Bronchial epithelial cell (primary cell): ENCODE measurements at regions not wholly inside any gene's neighbourhood (a gene's known extent, or its start where the extent isn't known, plus 50 kb on each side); places are given as distances from the start of the nearest gene placed in this dataset.

Experiments used
- DNase-seq: peaks from one replicate; pipeline ENCODE4 v3.0.0-alpha.2; 2010; ENCODE audit warnings: low read depth
- FAIRE-seq: peaks from 2 replicates; lab custom pipeline; 2011; peaks lifted over from hg19 to GRCh38; lab: Jason Lieb, UNC
- H3K27me3 ChIP-seq: 2 replicates; pipeline ENCODE4 v1.5.1; 2011; ENCODE audit warnings: low read length; ENCODE audit not compliant: control insufficient read depth, insufficient read depth
- H3K36me3 ChIP-seq: 2 replicates; pipeline ENCODE4 v1.5.1; 2011; ENCODE audit warnings: low read length; ENCODE audit not compliant: control insufficient read depth, insufficient read depth
- H3K4me3 ChIP-seq: 2 replicates; pipeline ENCODE4 v1.5.1; 2011; ENCODE audit warnings: mild to moderate bottlenecking, low read depth, low read length, control low read depth
- TF ChIP-seq, protein P1 (sequence below): IDR thresholded peaks from 2 replicates; pipeline ENCODE4 v1.5.1; 2011; ENCODE audit warnings: mild to moderate bottlenecking, moderate library complexity, low read length, control low read depth, inconsistent platforms; ENCODE audit not compliant: insufficient read depth, severe bottlenecking

DNA sequence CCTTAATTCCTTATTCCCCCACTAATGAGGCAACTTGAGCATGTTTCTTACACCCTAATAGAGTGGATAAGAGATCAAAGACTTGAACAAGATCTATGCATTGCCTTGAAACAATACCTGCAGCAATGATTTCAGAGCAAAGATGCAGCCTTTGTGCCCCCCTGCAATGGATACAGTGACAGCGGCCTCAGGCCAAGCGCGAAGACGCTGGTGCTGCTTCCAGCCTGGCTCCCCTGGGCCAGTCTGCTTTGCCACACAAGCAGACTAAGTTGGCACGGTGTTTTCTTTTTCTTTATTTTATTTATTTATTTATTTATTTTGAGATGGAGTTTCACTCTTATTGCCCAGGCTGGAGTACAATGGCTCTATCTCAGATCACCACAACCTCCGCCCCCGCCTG, 179.8 kb upstream of the S1PR3 start:
- Histone ChIP-seq H3K27me3 (no peaks in the 10 kb centered on the region), H3K4me3 (no peak overlapping the region), H3K36me3 (no peaks in the 10 kb centered on the region)
- FAIRE-seq (no peak), DNase-seq (no peak)
- TF ChIP-seq, protein P1, sequence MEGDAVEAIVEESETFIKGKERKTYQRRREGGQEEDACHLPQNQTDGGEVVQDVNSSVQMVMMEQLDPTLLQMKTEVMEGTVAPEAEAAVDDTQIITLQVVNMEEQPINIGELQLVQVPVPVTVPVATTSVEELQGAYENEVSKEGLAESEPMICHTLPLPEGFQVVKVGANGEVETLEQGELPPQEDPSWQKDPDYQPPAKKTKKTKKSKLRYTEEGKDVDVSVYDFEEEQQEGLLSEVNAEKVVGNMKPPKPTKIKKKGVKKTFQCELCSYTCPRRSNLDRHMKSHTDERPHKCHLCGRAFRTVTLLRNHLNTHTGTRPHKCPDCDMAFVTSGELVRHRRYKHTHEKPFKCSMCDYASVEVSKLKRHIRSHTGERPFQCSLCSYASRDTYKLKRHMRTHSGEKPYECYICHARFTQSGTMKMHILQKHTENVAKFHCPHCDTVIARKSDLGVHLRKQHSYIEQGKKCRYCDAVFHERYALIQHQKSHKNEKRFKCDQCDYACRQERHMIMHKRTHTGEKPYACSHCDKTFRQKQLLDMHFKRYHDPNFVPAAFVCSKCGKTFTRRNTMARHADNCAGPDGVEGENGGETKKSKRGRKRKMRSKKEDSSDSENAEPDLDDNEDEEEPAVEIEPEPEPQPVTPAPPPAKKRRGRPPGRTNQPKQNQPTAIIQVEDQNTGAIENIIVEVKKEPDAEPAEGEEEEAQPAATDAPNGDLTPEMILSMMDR = no peak

- FAIRE-seq (no peak), DNase-seq (no peak)
- Histone ChIP-seq H3K36me3 (no peaks in the 10 kb centered on the region), H3K27me3 (no peaks in the 10 kb centered on the region), H3K4me3 (no peak overlapping the region)
- TF ChIP-seq, protein P1 = no peak
These were observed 178.2 kb upstream of the S1PR3 start for GRCh38 chr9:88812938-88813637.

DNA sequence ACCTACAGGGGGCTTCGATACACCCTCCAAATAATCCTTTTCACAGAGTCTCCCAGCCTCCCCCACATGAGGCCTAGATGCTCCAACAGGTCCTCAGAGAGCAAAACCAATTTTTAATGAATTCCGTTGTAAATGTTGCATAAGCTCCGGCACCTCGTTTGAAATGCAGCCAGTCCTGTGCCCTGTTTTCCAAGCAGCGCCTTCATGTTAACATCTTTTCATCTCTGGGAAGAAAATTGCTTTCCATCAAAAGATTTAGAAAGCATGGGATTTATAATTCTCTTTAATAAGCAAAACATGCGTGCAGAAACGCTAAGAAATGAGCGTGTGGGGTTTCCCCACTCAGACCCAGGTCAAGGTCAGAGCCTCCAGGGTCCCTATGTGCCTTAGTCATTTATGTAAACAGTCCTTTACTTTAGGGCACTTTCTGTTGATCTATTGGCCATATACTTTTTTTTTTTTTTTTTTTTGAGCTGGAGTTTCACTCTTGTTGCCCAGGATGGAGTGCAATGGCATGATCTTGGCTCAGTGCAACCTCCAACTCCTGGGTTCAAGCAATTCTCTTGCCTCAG, 177.5 kb upstream of the S1PR3 start:
- TF ChIP-seq, protein P1 = no peak

GRCh38 chr9:88814577-88814976, 176.7 kb upstream of the S1PR3 start:
- H3K4me3 ChIP-seq = no peak overlapping the region
- DNase-seq (no peak), FAIRE-seq (no peak)
- TF ChIP-seq, protein P1 = no peak
- no peaks in the 10 kb centered on the region for H3K27me3 ChIP-seq
- H3K36me3 ChIP-seq = no peaks in the 10 kb centered on the region

More for the DNA sequence above, 177.5 kb upstream of the S1PR3 start:
- H3K4me3 ChIP-seq = no peak overlapping the region
- no peak for FAIRE-seq
- H3K27me3 ChIP-seq = no peaks in the 10 kb centered on the region
- no peaks in the 10 kb centered on the region for H3K36me3 ChIP-seq
- no peak for DNase-seq

- DNase-seq (no peak), FAIRE-seq (no peak)
- H3K36me3 ChIP-seq = no peaks in the 10 kb centered on the region
- TF ChIP-seq, protein P1 = no peak
- no peaks in the 10 kb centered on the region for H3K27me3 ChIP-seq
- H3K4me3 ChIP-seq = no peak overlapping the region
These were observed 175.1 kb upstream of the S1PR3 start for GRCh38 chr9:88816141-88816540.
